MCF 10A (cell line): ENCODE measurements at regions not wholly inside any gene's neighbourhood (a gene's known extent, or its start where the extent isn't known, plus 50 kb on each side); places are given as distances from the start of the nearest gene placed in this dataset.
"Not testable (repeated sequence)": the region's sequence is repeated elsewhere in the genome, so short reads cannot be mapped to it uniquely, and the experiment has no call there.

Source experiments
- BruUV-seq: library from RNA; stranded (reverse); fragments of 400-500 nt; replicated peaks from 2 replicates; lab custom pipeline; 2021; lab: Mats Ljungman, UMichigan
- CTCF ChIA-PET: fragments of 300-600 bp; sonication (Branson Sonifier 250); formaldehyde crosslinking; extraction: SDS; loops from one replicate; lab custom pipeline; 2021; ENCODE audit warnings: antibody characterized with exemption, inconsistent platforms; lab: Yijun Ruan, JAX
- POLR2A ChIA-PET: fragments of 300-600, 350-650 bp; sonication (Branson Sonifier 250); formaldehyde crosslinking; extraction: SDS; loops from one replicate; lab custom pipeline; 2020; ENCODE audit warnings: antibody characterized with exemption, inconsistent platforms; lab: Yijun Ruan, JAX
- DNase-seq: peaks from one replicate; pipeline ENCODE4 v3.0.0-alpha.2; 2018; ENCODE audit not compliant: unreplicated experiment
- H3K27ac Mint-ChIP-seq: one replicate; pipeline ENCODE4 v1.8.0; 2022; ENCODE audit warnings: mild to moderate bottlenecking, low read depth, mixed read lengths; ENCODE audit not compliant: unreplicated experiment
- H3K27me3 Mint-ChIP-seq: one replicate; pipeline ENCODE4 v1.8.0; 2022; ENCODE audit warnings: mixed read lengths; ENCODE audit not compliant: insufficient read depth, unreplicated experiment
- H3K36me3 Mint-ChIP-seq: one replicate; pipeline ENCODE4 v1.8.0; 2022; ENCODE audit warnings: mild to moderate bottlenecking, moderate library complexity, mixed read lengths; ENCODE audit not compliant: insufficient read depth, unreplicated experiment
- H3K4me1 Mint-ChIP-seq: one replicate; pipeline ENCODE4 v1.8.0; 2022; ENCODE audit warnings: mixed read lengths; ENCODE audit not compliant: insufficient read depth, unreplicated experiment
- H3K4me3 Mint-ChIP-seq: one replicate; pipeline ENCODE4 v1.8.0; 2022; ENCODE audit warnings: mild to moderate bottlenecking, moderate library complexity, mixed read lengths; ENCODE audit not compliant: unreplicated experiment
- H3K9me3 Mint-ChIP-seq: one replicate; pipeline ENCODE4 v1.8.0; 2022; ENCODE audit warnings: mixed read lengths; ENCODE audit not compliant: unreplicated experiment
- intact Hi-C: fragments of 100-400 bp; cut with micrococcal nuclease; formaldehyde crosslinking; loops from 2 replicates; pipeline ENCODE4 v1.14.1; 2022
- TF ChIP-seq, protein P1 (sequence below): fragments of 200-600 bp; IDR thresholded peaks from one replicate; pipeline ENCODE4 v1.8.0; 2022; ENCODE audit warnings: antibody characterized with exemption, mild to moderate bottlenecking; ENCODE audit not compliant: unreplicated experiment

DNA sequence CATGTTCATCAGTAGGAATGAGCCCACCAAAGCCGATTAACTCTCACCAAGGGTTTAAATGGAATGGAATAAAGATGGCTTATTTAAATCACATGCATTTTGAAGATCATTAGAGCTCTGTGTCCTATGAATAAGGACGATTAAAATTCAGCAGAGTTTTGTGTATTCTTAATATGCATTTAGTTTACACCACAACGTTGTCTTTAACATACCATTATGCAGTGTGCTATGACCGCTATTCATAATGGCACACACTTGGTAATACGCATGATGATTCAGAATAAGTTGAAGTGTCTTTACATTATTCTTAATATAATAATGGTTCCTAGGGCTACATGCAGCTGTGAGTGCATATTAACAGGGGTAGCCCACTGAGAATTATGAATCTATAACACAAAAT is 190.7 kb downstream of the PTBP2 start:
- TF ChIP-seq, protein P1, sequence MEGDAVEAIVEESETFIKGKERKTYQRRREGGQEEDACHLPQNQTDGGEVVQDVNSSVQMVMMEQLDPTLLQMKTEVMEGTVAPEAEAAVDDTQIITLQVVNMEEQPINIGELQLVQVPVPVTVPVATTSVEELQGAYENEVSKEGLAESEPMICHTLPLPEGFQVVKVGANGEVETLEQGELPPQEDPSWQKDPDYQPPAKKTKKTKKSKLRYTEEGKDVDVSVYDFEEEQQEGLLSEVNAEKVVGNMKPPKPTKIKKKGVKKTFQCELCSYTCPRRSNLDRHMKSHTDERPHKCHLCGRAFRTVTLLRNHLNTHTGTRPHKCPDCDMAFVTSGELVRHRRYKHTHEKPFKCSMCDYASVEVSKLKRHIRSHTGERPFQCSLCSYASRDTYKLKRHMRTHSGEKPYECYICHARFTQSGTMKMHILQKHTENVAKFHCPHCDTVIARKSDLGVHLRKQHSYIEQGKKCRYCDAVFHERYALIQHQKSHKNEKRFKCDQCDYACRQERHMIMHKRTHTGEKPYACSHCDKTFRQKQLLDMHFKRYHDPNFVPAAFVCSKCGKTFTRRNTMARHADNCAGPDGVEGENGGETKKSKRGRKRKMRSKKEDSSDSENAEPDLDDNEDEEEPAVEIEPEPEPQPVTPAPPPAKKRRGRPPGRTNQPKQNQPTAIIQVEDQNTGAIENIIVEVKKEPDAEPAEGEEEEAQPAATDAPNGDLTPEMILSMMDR, result no peak
- BruUV-seq, result no TSS peak
- no peak overlapping the region for H3K27ac Mint-ChIP-seq
- no peaks in the 10 kb centered on the region for H3K27me3 Mint-ChIP-seq
- CTCF ChIA-PET, result no interaction called here
- intact Hi-C loops, result no loop called here
- no peaks in the 10 kb centered on the region for H3K36me3 Mint-ChIP-seq
- no peak overlapping the region for H3K4me3 Mint-ChIP-seq
- no peak for DNase-seq
- H3K4me1 Mint-ChIP-seq, result no peaks in the 10 kb centered on the region
- H3K9me3 Mint-ChIP-seq, result no peaks in the 10 kb centered on the region
- POLR2A ChIA-PET, result interaction anchor here (1.0 kb wide), 1 partner anchor 9 kb away, joined by 3 read pairs; no protein-coding TSS in a partner anchor

DNA sequence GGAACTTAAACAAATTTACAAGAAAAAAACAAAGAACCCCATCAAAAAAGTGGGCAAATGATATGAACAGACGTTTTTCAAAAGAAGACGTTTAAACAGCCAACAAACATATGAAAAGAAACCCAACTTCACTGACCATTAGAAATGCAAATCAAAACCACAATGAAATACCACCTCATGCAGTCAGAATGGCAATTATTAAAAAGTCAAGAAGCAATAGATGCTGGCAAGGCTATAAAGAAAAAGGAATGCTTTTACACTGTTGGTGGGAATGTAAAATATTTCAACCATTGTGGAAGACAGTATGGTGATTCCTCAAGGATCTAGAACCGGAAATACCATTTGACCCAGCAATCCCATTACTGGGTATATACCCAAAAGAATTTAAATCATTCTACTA is 194.1 kb downstream of the PTBP2 start:
- peaks cover 11% of the 10 kb centered on the region for H3K9me3 Mint-ChIP-seq
- H3K27me3 Mint-ChIP-seq, H3K27ac Mint-ChIP-seq, H3K4me3 Mint-ChIP-seq, intact Hi-C loops, H3K36me3 Mint-ChIP-seq, DNase-seq, POLR2A ChIA-PET, H3K4me1 Mint-ChIP-seq, CTCF ChIA-PET, BruUV-seq: not testable (repeated sequence)

DNA sequence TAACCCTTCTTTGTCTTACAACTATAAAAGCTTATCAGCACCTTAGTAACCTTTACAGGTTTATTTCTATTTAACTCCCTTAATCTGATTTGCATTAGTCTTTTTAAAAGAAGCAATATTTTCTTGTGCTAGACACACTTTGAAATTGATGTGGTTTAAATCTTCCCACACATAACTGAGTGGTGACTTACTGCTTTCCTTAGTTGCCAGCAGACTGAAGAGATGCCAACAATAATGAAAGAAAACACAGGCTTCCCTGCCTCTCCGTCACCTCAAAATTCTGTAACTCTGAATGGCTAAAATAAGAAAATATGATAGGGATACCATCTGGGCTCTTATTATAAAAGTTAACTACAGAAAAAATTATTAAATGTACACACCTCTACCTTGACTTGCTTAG is 196.8 kb downstream of the PTBP2 start:
- H3K4me1 Mint-ChIP-seq, result no peaks in the 10 kb centered on the region
- TF ChIP-seq, protein P1, result no peak
- no TSS peak for BruUV-seq
- no peak overlapping the region for H3K27ac Mint-ChIP-seq
- intact Hi-C loops, result no loop called here
- no peaks in the 10 kb centered on the region for H3K27me3 Mint-ChIP-seq
- no peak overlapping the region for H3K4me3 Mint-ChIP-seq
- POLR2A ChIA-PET, result no interaction called here
- peaks cover 33% of the 10 kb centered on the region for H3K9me3 Mint-ChIP-seq
- DNase-seq, result peak; percentile 35
- H3K36me3 Mint-ChIP-seq, result no peaks in the 10 kb centered on the region
- CTCF ChIA-PET, result no interaction called here

DNA sequence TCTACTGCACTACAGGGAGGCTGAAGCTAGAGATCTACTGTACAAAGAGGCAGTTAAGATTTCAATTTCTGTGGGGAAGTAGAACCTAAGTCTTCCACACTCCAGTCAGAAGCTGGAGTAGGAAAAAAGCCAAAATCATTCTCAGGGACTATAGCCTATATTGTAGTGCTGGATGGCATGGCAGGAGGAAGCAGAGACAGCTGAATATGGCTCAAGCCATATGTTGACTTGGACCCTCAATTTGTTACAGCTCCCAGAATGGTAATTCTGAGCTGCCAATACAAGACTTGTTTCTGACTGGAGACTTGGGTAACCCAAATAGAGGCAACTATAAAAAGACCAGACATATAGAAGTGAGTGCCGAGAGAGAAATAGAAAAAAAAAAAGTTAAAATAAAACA is 200.6 kb downstream of the PTBP2 start:
- Mint-ChIP-seq H3K4me3 (no peak overlapping the region), H3K27ac (no peak overlapping the region), H3K27me3 (no peaks in the 10 kb centered on the region), H3K4me1 (no peaks in the 10 kb centered on the region), H3K9me3 (peaks cover 47% of the 10 kb centered on the region), H3K36me3 (no peaks in the 10 kb centered on the region)
- no peak for DNase-seq
- TF ChIP-seq, protein P1, result no peak
- ChIA-PET POLR2A (interaction anchor here (0.5 kb wide), 1 partner anchor 17 kb away, joined by 3 read pairs; no protein-coding TSS in a partner anchor), CTCF (no interaction called here)
- intact Hi-C loops, result no loop called here
- no TSS peak for BruUV-seq

DNA sequence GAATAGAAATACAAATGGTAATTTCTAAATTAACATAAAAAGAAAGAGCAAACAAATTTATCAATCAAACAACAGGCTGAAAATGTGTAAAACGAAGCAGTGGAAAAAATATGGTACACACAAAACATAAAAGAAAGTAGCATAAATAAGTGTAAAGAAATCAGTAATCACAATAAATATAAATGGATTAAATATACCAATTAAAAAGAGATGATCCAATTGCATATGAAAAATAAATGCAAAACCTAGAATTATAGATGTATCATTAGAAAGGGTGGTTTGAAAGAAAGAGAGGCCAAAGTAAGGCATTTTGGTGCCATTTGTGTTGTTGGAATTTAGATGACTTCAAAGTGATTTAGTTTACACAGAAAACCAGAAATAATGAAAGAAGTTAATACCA is 202.2 kb downstream of the PTBP2 start:
- Mint-ChIP-seq H3K4me1 (no peaks in the 10 kb centered on the region), H3K36me3 (no peaks in the 10 kb centered on the region), H3K4me3 (no peak overlapping the region), H3K9me3 (peaks cover 47% of the 10 kb centered on the region), H3K27me3 (no peaks in the 10 kb centered on the region), H3K27ac (no peak overlapping the region)
- no TSS peak for BruUV-seq
- POLR2A ChIA-PET, result no interaction called here
- intact Hi-C loops, result no loop called here
- CTCF ChIA-PET, result no interaction called here
- DNase-seq, result no peak
- TF ChIP-seq, protein P1, result no peak
